Ishikawa (cell line): ENCODE measurements at regions not wholly inside any gene's neighbourhood (a gene's known extent, or its start where the extent isn't known, plus 50 kb on each side); places are given as distances from the start of the nearest gene placed in this dataset.

ENCODE experiments used
- CEBPB ChIP-seq: IDR thresholded peaks from 2 replicates; pipeline ENCODE4 v1.6.1; 2012
- EP300 ChIP-seq: IDR thresholded peaks from 2 replicates; pipeline ENCODE4 v1.6.1; 2012; ENCODE audit warnings: borderline replicate concordance
- FOXM1 ChIP-seq: IDR thresholded peaks from 2 replicates; pipeline ENCODE4 v1.6.1; 2012; ENCODE audit warnings: low read depth, borderline replicate concordance
- MAX ChIP-seq: IDR thresholded peaks from 2 replicates; pipeline ENCODE4 v1.6.1; 2012
- RAD21 ChIP-seq: IDR thresholded peaks from 2 replicates; pipeline ENCODE4 v1.6.1; 2012; ENCODE audit warnings: low read depth
- REST ChIP-seq: IDR thresholded peaks from 2 replicates; pipeline ENCODE4 v1.6.1; 2012; ENCODE audit warnings: low read depth, mild to moderate bottlenecking
- TAF1 ChIP-seq: IDR thresholded peaks from 2 replicates; pipeline ENCODE4 v1.6.1; 2012; ENCODE audit warnings: low read depth, mild to moderate bottlenecking
- TCF12 ChIP-seq: IDR thresholded peaks from 2 replicates; pipeline ENCODE4 v1.6.1; 2012; ENCODE audit warnings: low read depth
- TEAD4 ChIP-seq: IDR thresholded peaks from 2 replicates; pipeline ENCODE4 v1.6.1; 2012
- TF ChIP-seq, protein P1 (sequence below): IDR thresholded peaks from 2 replicates; pipeline ENCODE4 v1.6.1; 2012

DNA sequence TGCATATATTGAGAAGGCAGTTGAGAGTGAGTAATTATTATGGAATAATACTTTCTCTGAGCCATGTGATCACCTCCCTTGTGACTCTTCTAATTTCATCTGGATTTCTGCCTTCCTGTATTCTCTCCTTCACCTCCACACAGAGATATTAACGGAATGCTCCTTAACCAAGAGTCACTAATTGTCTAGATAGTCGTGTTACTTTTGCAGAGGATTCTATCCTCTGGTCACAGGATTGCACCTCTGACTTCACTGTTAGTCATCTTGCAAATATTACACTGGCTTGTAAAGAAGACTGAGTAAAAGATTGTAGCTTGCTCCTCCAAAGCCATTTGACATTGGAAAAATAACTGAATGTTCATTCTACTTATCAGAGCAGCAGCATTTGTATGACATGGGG, 160.9 kb downstream of the SH2D1A start:
- TF ChIP-seq, protein P1, sequence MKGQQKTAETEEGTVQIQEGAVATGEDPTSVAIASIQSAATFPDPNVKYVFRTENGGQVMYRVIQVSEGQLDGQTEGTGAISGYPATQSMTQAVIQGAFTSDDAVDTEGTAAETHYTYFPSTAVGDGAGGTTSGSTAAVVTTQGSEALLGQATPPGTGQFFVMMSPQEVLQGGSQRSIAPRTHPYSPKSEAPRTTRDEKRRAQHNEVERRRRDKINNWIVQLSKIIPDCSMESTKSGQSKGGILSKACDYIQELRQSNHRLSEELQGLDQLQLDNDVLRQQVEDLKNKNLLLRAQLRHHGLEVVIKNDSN = no peak
- TF ChIP-seq FOXM1 (no peak), TAF1 (no peak), REST (no peak), EP300 (no peak), MAX (no peak), TEAD4 (no peak), CEBPB (no peak), RAD21 (no peak), TCF12 (no peak)
